Naive thymus-derived CD4-positive, alpha-beta T cell (primary cell): ENCODE measurements at regions not wholly inside any gene's neighbourhood (a gene's known extent, or its start where the extent isn't known, plus 50 kb on each side); places are given as distances from the start of the nearest gene placed in this dataset.
"Not testable (repeated sequence)": the region's sequence is repeated elsewhere in the genome, so short reads cannot be mapped to it uniquely, and the experiment has no call there.

Experiments used
- ATAC-seq: fragments of 150-1000 bp; cut with Tn5 transposase; 2 replicates; pipeline ENCODE4 v1.10.0; 2021; ENCODE audit warnings: mild to moderate bottlenecking, moderate library complexity
- CTCF ChIA-PET: fragments of 350-600 bp; sonication (Branson Sonifier 250); formaldehyde crosslinking; loops from one replicate; lab custom pipeline; 2021; ENCODE audit warnings: antibody characterized with exemption; lab: Charles Lee
- POLR2A ChIA-PET: fragments of 350-600 bp; sonication (Branson Sonifier 250); formaldehyde crosslinking; loops from one replicate; lab custom pipeline; 2021; ENCODE audit warnings: antibody characterized with exemption, inconsistent platforms; lab: Charles Lee
- DNase-seq, 9 donors: peaks; one replicate each; pipeline versions ENCODE4 v3.0.0 to v3.0.0-alpha.2; 2020 to 2022; ENCODE audit warnings: mixed read lengths in 1 of 9
- H3K27ac ChIP-seq: one replicate; pipeline ENCODE4 v1.7.0; 2013; ENCODE audit warnings: mild to moderate bottlenecking, low read depth, low read length, moderate library complexity
- H3K27me3 ChIP-seq, 2 donors: one replicate each; pipeline ENCODE4 v1.7.0; 2013; ENCODE audit warnings: low read length in 2 of 2, mild to moderate bottlenecking in 2 of 2, moderate library complexity in 2 of 2; ENCODE audit not compliant: control insufficient read depth in 2 of 2, insufficient read depth in 2 of 2
- H3K36me3 ChIP-seq, 3 experiments: 1 replicate in 2 of 3; 2 replicates in 1 of 3; pipeline ENCODE4 v1.7.0; 2013; ENCODE audit warnings: low read length in 3 of 3, mild to moderate bottlenecking in 3 of 3, moderate library complexity in 1 of 3; ENCODE audit not compliant: insufficient read depth in 3 of 3, control insufficient read depth in 2 of 3
- H3K4me1 ChIP-seq, 2 donors: one replicate each; pipeline ENCODE4 v1.7.0; 2013; ENCODE audit warnings: low read length in 2 of 2, mild to moderate bottlenecking in 2 of 2, moderate library complexity in 1 of 2; ENCODE audit not compliant: control insufficient read depth in 2 of 2, insufficient read depth in 2 of 2
- H3K4me3 ChIP-seq: 2 replicates; pipeline ENCODE4 v1.7.0; 2013; ENCODE audit warnings: mild to moderate bottlenecking, low read length
- H3K9me3 ChIP-seq, 3 experiments: 1 replicate in 2 of 3; 2 replicates in 1 of 3; pipeline ENCODE4 v1.7.0; 2013; ENCODE audit warnings: low read length in 3 of 3; ENCODE audit not compliant: control insufficient read depth in 2 of 3
- H3K27ac Mint-ChIP-seq, 9 donors: one replicate each; pipeline ENCODE4 v1.8.0; 2020 to 2022; ENCODE audit warnings: mixed read lengths in 9 of 9, mild to moderate bottlenecking in 8 of 9, moderate library complexity in 5 of 9, inconsistent platforms in 2 of 9
- H3K27me3 Mint-ChIP-seq, 5 donors: one replicate each; pipeline ENCODE4 v1.8.0; 2021 to 2022; ENCODE audit warnings: mixed read lengths in 5 of 5, mild to moderate bottlenecking in 1 of 5
- H3K36me3 Mint-ChIP-seq, 5 donors: one replicate each; pipeline ENCODE4 v1.8.0; 2020 to 2022; ENCODE audit warnings: mixed read lengths in 5 of 5, mild to moderate bottlenecking in 3 of 5, inconsistent platforms in 1 of 5
- H3K4me1 Mint-ChIP-seq, 7 donors: one replicate each; pipeline ENCODE4 v1.8.0; 2020 to 2022; ENCODE audit warnings: mixed read lengths in 7 of 7, mild to moderate bottlenecking in 3 of 7, inconsistent platforms in 1 of 7
- H3K4me3 Mint-ChIP-seq, 10 donors: one replicate each; pipeline ENCODE4 v1.8.0; 2020 to 2022; ENCODE audit warnings: mild to moderate bottlenecking in 10 of 10, mixed read lengths in 10 of 10, moderate library complexity in 6 of 10, inconsistent platforms in 2 of 10
- H3K9me3 Mint-ChIP-seq, 11 donors: one replicate each; pipeline ENCODE4 v1.8.0; 2020 to 2022; ENCODE audit warnings: mixed read lengths in 11 of 11, mild to moderate bottlenecking in 4 of 11, inconsistent platforms in 1 of 11, moderate library complexity in 1 of 11
- intact Hi-C, 2 donors: fragments of 100-400 bp; cut with micrococcal nuclease; formaldehyde crosslinking; loops; one replicate each; pipeline ENCODE4 v1.15.1; 2023

- H3K27me3 Mint-ChIP-seq: peaks cover 0 to 27% (median 0%) of the 10 kb centered on the region in 5 donors
- Histone ChIP-seq H3K27ac (no peak overlapping the region), H3K27me3 (no peaks in the 10 kb centered on the region), H3K4me3 (no peak overlapping the region), H3K4me1 (no peaks in the 10 kb centered on the region), H3K36me3 (no peaks in the 10 kb centered on the region), H3K9me3 (no peaks in the 10 kb centered on the region)
- no peak overlapping the region for H3K27ac Mint-ChIP-seq
- H3K4me3 Mint-ChIP-seq: no peak overlapping the region
- DNase-seq (no peak), ATAC-seq (no peak)
- H3K4me1 Mint-ChIP-seq: no peaks in the 10 kb centered on the region
- peaks cover 0 to 4% (median 0%) of the 10 kb centered on the region in 5 donors for H3K36me3 Mint-ChIP-seq
- intact Hi-C loops: no loop called here
- POLR2A ChIA-PET: no interaction called here
- CTCF ChIA-PET: no interaction called here
- peaks cover 0 to 12% (median 2%) of the 10 kb centered on the region in 11 donors for H3K9me3 Mint-ChIP-seq
Observed at GRCh38 chr5:131008329-131008728, 156.7 kb downstream of the HINT1 start.

GRCh38 chr5:131005963-131006684 lies 158.9 kb downstream of the HINT1 start:
- intact Hi-C loops: no loop called here
- ATAC-seq (no peak), DNase-seq (no peak)
- CTCF ChIA-PET: no interaction called here
- Histone ChIP-seq H3K4me3 (no peak overlapping the region), H3K27me3 (no peaks in the 10 kb centered on the region), H3K4me1 (no peaks in the 10 kb centered on the region), H3K27ac (no peak overlapping the region), H3K36me3 (no peaks in the 10 kb centered on the region), H3K9me3 (no peaks in the 10 kb centered on the region)
- H3K4me1 Mint-ChIP-seq: no peaks in the 10 kb centered on the region
- H3K27me3 Mint-ChIP-seq: peaks cover 0 to 19% (median 0%) of the 10 kb centered on the region in 5 donors
- peak overlapping the region in 1 of 9 donors; percentile 24 for H3K27ac Mint-ChIP-seq
- H3K4me3 Mint-ChIP-seq: no peak overlapping the region
- H3K36me3 Mint-ChIP-seq: peaks cover 0 to 4% (median 0%) of the 10 kb centered on the region in 5 donors
- peaks cover 0 to 12% (median 2%) of the 10 kb centered on the region in 11 donors for H3K9me3 Mint-ChIP-seq
- POLR2A ChIA-PET: no interaction called here

GRCh38 chr5:131001507-131001906 lies 163.5 kb downstream of the HINT1 start:
- H3K4me1 Mint-ChIP-seq: no peaks in the 10 kb centered on the region

GRCh38 chr5:131000289-131000688 lies 164.8 kb downstream of the HINT1 start:
- no peaks in the 10 kb centered on the region for H3K27me3 ChIP-seq

More at GRCh38 chr5:131001507-131001906, 163.5 kb downstream of the HINT1 start:
- Histone ChIP-seq H3K27ac (no peak overlapping the region), H3K4me1 (no peaks in the 10 kb centered on the region), H3K9me3 (no peaks in the 10 kb centered on the region), H3K27me3 (no peaks in the 10 kb centered on the region), H3K4me3 (no peak overlapping the region), H3K36me3 (no peaks in the 10 kb centered on the region)
- Mint-ChIP-seq H3K9me3 (no peaks in the 10 kb centered on the region), H3K36me3 (no peaks in the 10 kb centered on the region), H3K27ac (no peak overlapping the region), H3K27me3 (peaks cover 0 to 4% (median 0%) of the 10 kb centered on the region in 5 donors), H3K4me3 (no peak overlapping the region)
- CTCF ChIA-PET: no interaction called here
- ATAC-seq (no peak), DNase-seq (no peak)
- intact Hi-C loops: no loop called here
- POLR2A ChIA-PET: no interaction called here

GRCh38 chr5:130996720-130997119 lies 168.3 kb downstream of the HINT1 start:
- ATAC-seq, H3K9me3 Mint-ChIP-seq, H3K4me1 ChIP-seq, H3K27ac Mint-ChIP-seq, H3K9me3 ChIP-seq, H3K4me3 Mint-ChIP-seq, CTCF ChIA-PET, intact Hi-C loops, H3K36me3 ChIP-seq, H3K27me3 ChIP-seq, DNase-seq, H3K4me1 Mint-ChIP-seq, POLR2A ChIA-PET, H3K36me3 Mint-ChIP-seq, H3K27ac ChIP-seq, H3K4me3 ChIP-seq, H3K27me3 Mint-ChIP-seq: not testable (repeated sequence)

More at GRCh38 chr5:131000289-131000688, 164.8 kb downstream of the HINT1 start:
- H3K36me3 Mint-ChIP-seq: no peaks in the 10 kb centered on the region
- no peaks in the 10 kb centered on the region for H3K9me3 Mint-ChIP-seq
- no peak overlapping the region for H3K4me3 ChIP-seq
- intact Hi-C loops: no loop called here
- ATAC-seq (no peak), DNase-seq (no peak)
- no peaks in the 10 kb centered on the region for H3K9me3 ChIP-seq
- H3K4me3 Mint-ChIP-seq: no peak overlapping the region
- H3K27me3 Mint-ChIP-seq: peaks cover 0 to 4% (median 0%) of the 10 kb centered on the region in 5 donors
- H3K27ac Mint-ChIP-seq: peak overlapping the region in 1 of 9 donors; percentile 3
- ChIA-PET POLR2A (no interaction called here), CTCF (no interaction called here)
- no peak overlapping the region for H3K27ac ChIP-seq
- no peaks in the 10 kb centered on the region for H3K36me3 ChIP-seq
- no peaks in the 10 kb centered on the region for H3K4me1 Mint-ChIP-seq
- H3K4me1 ChIP-seq: no peaks in the 10 kb centered on the region

- intact Hi-C loops: no loop called here
Observed at GRCh38 chr5:130995851-130996250, 169.2 kb downstream of the HINT1 start.

GRCh38 chr5:130995254-130995515 lies 169.9 kb downstream of the HINT1 start:
- ChIA-PET CTCF (no interaction called here), POLR2A (no interaction called here)
- H3K27ac Mint-ChIP-seq: no peak overlapping the region
- Histone ChIP-seq H3K4me1 (no peaks in the 10 kb centered on the region), H3K4me3 (no peak overlapping the region), H3K36me3 (no peaks in the 10 kb centered on the region), H3K27me3 (no peaks in the 10 kb centered on the region), H3K27ac (no peak overlapping the region), H3K9me3 (no peaks in the 10 kb centered on the region)
- DNase-seq (no peak), ATAC-seq (no peak)
- intact Hi-C loops: no loop called here
- peaks cover 0 to 6% (median 0%) of the 10 kb centered on the region in 5 donors for H3K27me3 Mint-ChIP-seq
- no peaks in the 10 kb centered on the region for H3K4me1 Mint-ChIP-seq
- H3K9me3 Mint-ChIP-seq: peaks cover 0 to 4% (median 0%) of the 10 kb centered on the region in 11 donors
- H3K36me3 Mint-ChIP-seq: peaks cover 0 to 3% (median 0%) of the 10 kb centered on the region in 5 donors
- H3K4me3 Mint-ChIP-seq: no peak overlapping the region

More at GRCh38 chr5:130995851-130996250, 169.2 kb downstream of the HINT1 start:
- no peaks in the 10 kb centered on the region for H3K4me1 Mint-ChIP-seq
- DNase-seq: no peak
- no peak for ATAC-seq
- ChIA-PET POLR2A (no interaction called here), CTCF (no interaction called here)
- H3K27me3 Mint-ChIP-seq: peaks cover 0 to 4% (median 0%) of the 10 kb centered on the region in 5 donors
- peaks cover 0 to 3% (median 0%) of the 10 kb centered on the region in 5 donors for H3K36me3 Mint-ChIP-seq
- peaks cover 0 to 4% (median 0%) of the 10 kb centered on the region in 11 donors for H3K9me3 Mint-ChIP-seq
- H3K36me3 ChIP-seq: no peaks in the 10 kb centered on the region
- H3K27ac Mint-ChIP-seq: no peak overlapping the region
- H3K9me3 ChIP-seq: no peaks in the 10 kb centered on the region
- H3K4me1 ChIP-seq: no peaks in the 10 kb centered on the region
- no peaks in the 10 kb centered on the region for H3K27me3 ChIP-seq
- no peak overlapping the region for H3K4me3 ChIP-seq
- H3K27ac ChIP-seq: no peak overlapping the region
- no peak overlapping the region for H3K4me3 Mint-ChIP-seq
